HEK293 (cell line): ENCODE measurements at regions not wholly inside any gene's neighbourhood (a gene's known extent, or its start where the extent isn't known, plus 50 kb on each side); places are given as distances from the start of the nearest gene placed in this dataset.

ENCODE experiments used
- CTCF ChIA-PET: fragments of 350-600 bp; formaldehyde crosslinking; extraction: SDS; loops from one replicate; lab custom pipeline; 2021; ENCODE audit warnings: antibody characterized with exemption; lab: Yijun Ruan, JAX
- POLR2A ChIA-PET: fragments of 300-600 bp; formaldehyde crosslinking; extraction: SDS; loops from one replicate; lab custom pipeline; 2020; ENCODE audit warnings: antibody characterized with exemption, inconsistent platforms; lab: Yijun Ruan, JAX
- H3K27ac ChIP-seq: fragments of 200-500 bp; sonication (Bioruptor generic); 2 replicates; pipeline ENCODE4 v1.5.1; 2014; ENCODE audit warnings: low read depth, low read length, control low read depth, inconsistent platforms; ENCODE audit errors: extremely low read depth
- H3K36me3 ChIP-seq, 2 experiments: fragments of 200-500 bp in 1 of 2; sonication (Bioruptor generic) in 1 of 2; 1 replicate in 1 of 2; 2 replicates in 1 of 2; pipeline ENCODE4 v1.5.1; 2014 to 2017; ENCODE audit warnings: inconsistent platforms in 2 of 2, low read length in 2 of 2; ENCODE audit not compliant: control insufficient read depth in 2 of 2, insufficient read depth in 1 of 2
- H3K4me1 ChIP-seq: fragments of 200-500 bp; sonication (Bioruptor generic); 2 replicates; pipeline ENCODE4 v1.5.1; 2014; ENCODE audit warnings: mild to moderate bottlenecking, low read length, inconsistent platforms; ENCODE audit not compliant: control insufficient read depth, insufficient read depth
- H3K4me3 ChIP-seq: 2 replicates; pipeline ENCODE4 v1.5.1; 2011; ENCODE audit warnings: low read depth, mild to moderate bottlenecking, control low read depth, low read length, moderate library complexity
- H3K9me3 ChIP-seq: fragments of 200-500 bp; sonication (Bioruptor generic); 2 replicates; pipeline ENCODE4 v1.5.1; 2014; ENCODE audit warnings: low read depth, low read length, inconsistent platforms; ENCODE audit not compliant: control insufficient read depth, insufficient read depth
- PATZ1 ChIP-seq: fragments of 450-650 bp; formaldehyde crosslinking; IDR thresholded peaks from 2 replicates; pipeline ENCODE4 v1.5.1; 2016; ENCODE audit warnings: missing biosample characterization, missing genetic modification characterization
- ZBTB1 ChIP-seq: fragments of 450-650 bp; formaldehyde crosslinking; IDR thresholded peaks from 2 replicates; pipeline ENCODE4 v1.5.1; 2016; ENCODE audit warnings: missing biosample characterization, missing genetic modification characterization
- ZBTB7A ChIP-seq: fragments of 450-650 bp; formaldehyde crosslinking; IDR thresholded peaks from 2 replicates; pipeline ENCODE4 v1.5.1; 2016; ENCODE audit warnings: low read depth, missing biosample characterization, missing genetic modification characterization
- ZEB2 ChIP-seq: fragments of 450-650 bp; formaldehyde crosslinking; IDR thresholded peaks from 2 replicates; pipeline ENCODE4 v1.5.1; 2016; ENCODE audit warnings: missing biosample characterization, missing genetic modification characterization
- ZFP69B ChIP-seq: fragments of 450-650 bp; formaldehyde crosslinking; IDR thresholded peaks from 2 replicates; pipeline ENCODE4 v1.5.1; 2016; ENCODE audit warnings: missing biosample characterization, missing genetic modification characterization
- ZNF133 ChIP-seq: fragments of 450-650 bp; formaldehyde crosslinking; IDR thresholded peaks from 2 replicates; pipeline ENCODE4 v1.5.1; 2016; ENCODE audit warnings: missing biosample characterization, missing genetic modification characterization
- ZNF202 ChIP-seq: fragments of 450-650 bp; formaldehyde crosslinking; IDR thresholded peaks from 2 replicates; pipeline ENCODE4 v1.5.1; 2016; ENCODE audit warnings: missing biosample characterization, missing genetic modification characterization, borderline replicate concordance
- ZNF350 ChIP-seq: fragments of 450-650 bp; formaldehyde crosslinking; IDR thresholded peaks from 2 replicates; pipeline ENCODE4 v1.5.0; 2017; ENCODE audit warnings: missing biosample characterization, mild to moderate bottlenecking, missing genetic modification characterization
- ZNF530 ChIP-seq: fragments of 450-650 bp; formaldehyde crosslinking; IDR thresholded peaks from 2 replicates; pipeline ENCODE4 v1.5.1; 2016; ENCODE audit warnings: low read depth, missing biosample characterization, missing genetic modification characterization
- ZNF548 ChIP-seq: fragments of 450-650 bp; formaldehyde crosslinking; IDR thresholded peaks from 2 replicates; pipeline ENCODE4 v1.5.1; 2016; ENCODE audit warnings: missing biosample characterization, missing genetic modification characterization
- ZNF555 ChIP-seq: fragments of 450-650 bp; formaldehyde crosslinking; conservative IDR thresholded peaks from 2 replicates; pipeline ENCODE4 v1.5.1; 2017; ENCODE audit warnings: missing biosample characterization, mild to moderate bottlenecking, missing genetic modification characterization, inconsistent platforms
- ZNF626 ChIP-seq: fragments of 450-650 bp; sonication (Bioruptor Pico); formaldehyde crosslinking; IDR thresholded peaks from 2 replicates; pipeline ENCODE4 v1.5.1; 2018; ENCODE audit warnings: missing biosample characterization, missing genetic modification characterization, inconsistent platforms
- ZNF639 ChIP-seq: fragments of 450-650 bp; formaldehyde crosslinking; IDR thresholded peaks from 2 replicates; pipeline ENCODE4 v1.5.1; 2016; ENCODE audit warnings: missing biosample characterization, missing genetic modification characterization
- ZNF747 ChIP-seq: fragments of 450-650 bp; formaldehyde crosslinking; IDR thresholded peaks from 2 replicates; pipeline ENCODE4 v1.5.1; 2016; ENCODE audit warnings: missing biosample characterization, missing genetic modification characterization
- ZNF76 ChIP-seq: fragments of 450-650 bp; formaldehyde crosslinking; IDR thresholded peaks from 2 replicates; pipeline ENCODE4; 2016; ENCODE audit warnings: low read depth, missing biosample characterization, missing genetic modification characterization, borderline replicate concordance
- ZNF768 ChIP-seq: fragments of 450-650 bp; formaldehyde crosslinking; IDR thresholded peaks from 2 replicates; pipeline ENCODE4 v1.5.1; 2018; ENCODE audit warnings: missing biosample characterization, mild to moderate bottlenecking, missing genetic modification characterization
- TF ChIP-seq, protein P1 (sequence below): fragments of 450-650 bp; formaldehyde crosslinking; IDR thresholded peaks from 2 replicates; pipeline ENCODE4 v1.5.0; 2017; ENCODE audit warnings: missing biosample characterization, missing genetic modification characterization, borderline replicate concordance

DNA sequence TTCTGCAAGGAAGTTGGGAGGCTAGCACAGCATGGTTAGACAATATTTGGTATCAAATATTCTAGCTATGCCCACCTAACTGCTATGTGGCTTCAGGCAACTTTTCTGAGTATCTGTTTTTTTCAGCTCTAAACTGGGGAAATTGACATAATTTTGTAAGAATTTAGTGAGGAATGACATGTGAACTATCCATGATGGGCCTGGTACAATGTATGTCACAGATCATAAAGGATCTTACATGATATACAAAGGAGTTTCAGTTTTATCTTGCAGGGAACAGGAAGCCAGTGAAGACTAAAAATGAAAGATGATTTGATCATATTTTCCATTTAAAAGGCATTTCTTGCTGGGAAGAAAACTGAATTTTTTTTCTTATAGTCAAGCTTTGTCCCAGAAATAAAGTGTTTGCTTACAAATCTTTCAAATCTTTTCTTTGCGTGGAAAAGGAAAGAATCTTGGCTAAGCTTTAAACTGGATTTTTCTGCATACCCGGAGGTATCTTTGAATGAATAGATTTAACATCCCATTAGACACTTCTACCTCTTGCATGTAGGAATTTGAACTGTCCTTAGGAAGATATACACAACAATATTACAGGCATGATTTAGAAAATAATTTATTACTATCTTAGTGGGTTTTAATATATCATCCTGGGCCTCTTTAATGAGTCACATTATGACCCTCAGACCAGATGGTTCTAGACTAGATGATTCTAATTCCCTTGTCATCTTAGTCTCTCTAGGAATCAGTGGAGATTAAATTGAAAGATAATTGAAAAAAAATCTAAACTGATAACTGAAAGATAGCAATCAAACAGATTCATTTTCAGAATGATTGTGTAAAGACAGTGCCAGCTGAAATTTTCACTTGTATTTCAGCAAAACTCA, 436.0 kb upstream of the THBS1 start (continued):
- TF ChIP-seq ZNF626 (tag by site-specific recombination) (no peak), ZNF350 (tag by site-specific recombination) (no peak), ZNF555 (tag by site-specific recombination) (no peak)
- TF ChIP-seq, protein P1, sequence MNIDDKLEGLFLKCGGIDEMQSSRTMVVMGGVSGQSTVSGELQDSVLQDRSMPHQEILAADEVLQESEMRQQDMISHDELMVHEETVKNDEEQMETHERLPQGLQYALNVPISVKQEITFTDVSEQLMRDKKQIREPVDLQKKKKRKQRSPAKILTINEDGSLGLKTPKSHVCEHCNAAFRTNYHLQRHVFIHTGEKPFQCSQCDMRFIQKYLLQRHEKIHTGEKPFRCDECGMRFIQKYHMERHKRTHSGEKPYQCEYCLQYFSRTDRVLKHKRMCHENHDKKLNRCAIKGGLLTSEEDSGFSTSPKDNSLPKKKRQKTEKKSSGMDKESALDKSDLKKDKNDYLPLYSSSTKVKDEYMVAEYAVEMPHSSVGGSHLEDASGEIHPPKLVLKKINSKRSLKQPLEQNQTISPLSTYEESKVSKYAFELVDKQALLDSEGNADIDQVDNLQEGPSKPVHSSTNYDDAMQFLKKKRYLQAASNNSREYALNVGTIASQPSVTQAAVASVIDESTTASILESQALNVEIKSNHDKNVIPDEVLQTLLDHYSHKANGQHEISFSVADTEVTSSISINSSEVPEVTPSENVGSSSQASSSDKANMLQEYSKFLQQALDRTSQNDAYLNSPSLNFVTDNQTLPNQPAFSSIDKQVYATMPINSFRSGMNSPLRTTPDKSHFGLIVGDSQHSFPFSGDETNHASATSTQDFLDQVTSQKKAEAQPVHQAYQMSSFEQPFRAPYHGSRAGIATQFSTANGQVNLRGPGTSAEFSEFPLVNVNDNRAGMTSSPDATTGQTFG (tag by site-specific recombination): no peak
- TF ChIP-seq, all 188 proteins: peak for 0

- Histone ChIP-seq H3K27ac (no peak overlapping the region), H3K9me3 (no peaks in the 10 kb centered on the region), H3K4me3 (no peak overlapping the region), H3K36me3 (no peaks in the 10 kb centered on the region), H3K4me1 (no peaks in the 10 kb centered on the region)
- TF ChIP-seq ZBTB1 (no peak), ZNF548 (tag by site-specific recombination) (no peak), ZFP69B (tag by site-specific recombination) (no peak), ZNF530 (tag by site-specific recombination) (no peak), ZNF639 (no peak), ZNF747 (tag by site-specific recombination) (no peak), PATZ1 (tag by site-specific recombination) (no peak), ZBTB7A (tag by site-specific recombination) (no peak), ZEB2 (tag by site-specific recombination) (no peak), ZNF202 (tag by site-specific recombination) (no peak), ZNF768 (tag by site-specific recombination) (no peak), ZNF76 (tag by site-specific recombination) (no peak), ZNF133 (tag by site-specific recombination) (no peak)
- CTCF ChIA-PET: no interaction called here
- POLR2A ChIA-PET: no interaction called here
Observed at GRCh38 chr15:39145854-39146625, 434.8 kb upstream of the THBS1 start.
